KG1 (cell line): ENCODE measurements at regions not wholly inside any gene's neighbourhood (a gene's known extent, or its start where the extent isn't known, plus 50 kb on each side); places are given as distances from the start of the nearest gene placed in this dataset.
A peak's percentile ranks its signal among the peaks of the same experiment; 100 is the strongest.

Experiments used
- DNase-seq: peaks from one replicate; lab custom pipeline; 2025; lab: John Stamatoyannopoulos, UW

DNA sequence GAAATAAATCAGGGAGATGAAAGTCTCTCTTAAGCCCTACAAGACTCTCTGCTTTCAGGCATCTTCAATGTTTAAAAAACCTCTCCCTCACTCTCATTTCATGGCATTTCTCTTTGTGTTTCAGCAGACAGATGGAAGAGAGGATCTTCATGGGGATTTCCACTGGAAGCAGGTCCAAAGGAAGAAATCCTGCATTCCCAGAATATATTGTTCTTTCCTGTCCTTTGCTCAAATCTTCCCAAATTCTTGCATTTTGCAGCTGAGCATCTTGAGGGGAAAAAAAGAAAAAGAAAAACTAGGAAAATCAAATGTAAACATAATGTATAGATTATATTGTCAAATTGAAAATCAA is 382.2 kb downstream of the ENC1 start:
- DNase-seq = no peak

DNA sequence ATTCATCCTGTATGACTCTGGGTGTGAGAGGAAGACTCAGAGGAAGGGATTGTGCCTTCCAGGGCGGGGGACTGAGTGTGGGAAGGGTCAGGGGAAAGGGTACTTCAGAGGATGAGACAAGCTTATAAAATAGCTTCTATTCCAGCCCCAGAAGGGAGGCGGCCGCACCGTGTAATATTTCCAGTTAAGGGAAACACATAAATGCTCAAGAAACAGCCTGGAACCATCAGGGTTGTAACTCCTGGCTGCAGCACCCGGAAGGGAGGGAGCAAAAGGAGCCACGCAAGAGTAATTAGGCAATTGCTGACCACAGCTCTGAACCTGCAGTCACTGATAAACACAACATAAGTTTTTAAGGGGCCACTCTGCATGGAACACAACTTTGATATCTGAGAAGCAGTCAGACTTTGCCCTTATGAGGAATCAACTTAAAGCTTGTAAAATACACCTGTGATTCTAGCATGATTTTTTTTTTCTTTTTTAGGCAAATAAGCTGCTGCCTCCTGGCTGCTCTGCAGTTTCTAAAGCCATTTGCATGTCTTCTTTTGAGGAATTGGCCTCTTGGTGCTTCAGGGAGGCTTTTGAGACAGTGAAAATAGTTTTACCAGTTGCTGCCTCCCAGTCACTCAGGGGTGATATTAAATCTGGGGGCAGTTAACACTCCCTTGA is 382.7 kb downstream of the ENC1 start:
- DNase-seq = no peak

DNA sequence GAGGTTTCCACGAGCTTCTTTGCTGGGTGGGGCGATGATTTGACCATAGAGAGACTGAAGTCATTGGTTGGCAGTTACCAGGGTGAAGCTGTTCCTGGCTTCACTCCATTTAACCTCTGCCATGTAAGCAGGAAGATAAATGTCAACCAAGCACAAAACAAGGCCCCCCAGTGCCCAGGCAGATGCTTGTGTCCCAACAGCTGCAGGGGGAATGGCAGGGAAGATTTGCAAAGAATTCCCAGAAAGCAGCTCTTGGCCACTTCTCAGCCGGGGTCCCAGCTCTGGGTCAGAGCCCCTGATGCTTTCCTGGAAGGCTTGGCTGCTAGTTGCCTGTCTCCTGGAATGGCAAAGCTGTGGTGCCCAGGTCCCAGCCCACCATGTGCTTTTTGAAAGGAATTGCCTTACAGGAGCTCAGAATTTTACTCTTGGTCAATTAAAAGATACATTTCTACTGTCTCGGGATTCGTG is 383.4 kb downstream of the ENC1 start:
- no peak for DNase-seq

DNA sequence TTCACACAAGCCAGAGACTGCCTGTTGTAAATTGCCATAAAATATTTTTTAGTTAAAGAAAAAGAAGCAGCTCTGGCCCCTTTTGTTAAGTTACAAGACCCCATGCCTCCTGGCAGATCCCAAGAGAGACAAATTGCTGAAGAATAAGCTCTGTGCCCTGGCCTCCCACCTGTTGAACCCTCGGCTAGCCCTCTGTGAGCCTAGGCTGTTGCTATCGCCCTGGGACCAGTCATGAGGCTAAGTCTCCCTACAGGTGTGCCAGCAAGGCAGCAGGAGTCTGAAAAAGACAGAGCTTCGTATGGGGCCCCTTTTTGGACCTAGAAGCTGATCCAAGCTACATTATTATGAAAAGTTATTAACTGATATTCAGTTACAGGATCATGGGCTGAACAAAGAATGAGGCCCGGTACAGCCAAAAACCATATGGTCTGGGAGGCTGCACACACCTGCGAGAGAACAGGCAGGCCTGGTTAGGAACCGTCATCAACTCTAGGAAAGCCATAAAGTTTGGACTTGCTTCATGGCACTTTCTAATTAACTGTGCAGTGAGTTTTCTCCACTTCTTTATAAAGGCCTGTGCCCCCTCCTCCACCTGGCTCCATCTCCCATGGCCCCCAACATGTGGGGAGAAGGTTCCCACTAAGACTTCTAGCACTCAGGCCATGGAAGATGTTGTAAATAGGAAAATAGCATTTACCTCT is 384.7 kb downstream of the ENC1 start:
- DNase-seq = no peak

DNA sequence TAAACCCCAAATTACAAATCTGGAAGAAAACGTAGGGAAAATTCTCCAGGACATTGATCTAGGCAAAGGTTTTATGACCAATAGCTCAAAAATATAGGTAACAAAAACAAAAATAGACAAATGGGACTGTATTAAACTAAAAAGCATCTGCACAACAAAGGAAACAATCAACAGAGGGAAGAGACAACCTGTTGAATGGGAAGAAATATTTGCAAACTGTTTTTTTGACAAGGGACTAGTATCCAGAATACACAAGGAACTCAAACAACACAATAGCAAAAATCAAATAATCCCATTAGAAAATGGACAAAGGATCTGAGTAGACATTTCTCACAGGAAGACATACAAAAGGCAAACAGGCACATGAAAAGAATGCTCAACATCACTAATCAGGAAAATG is 386.3 kb downstream of the ENC1 start:
- DNase-seq = no peak

DNA sequence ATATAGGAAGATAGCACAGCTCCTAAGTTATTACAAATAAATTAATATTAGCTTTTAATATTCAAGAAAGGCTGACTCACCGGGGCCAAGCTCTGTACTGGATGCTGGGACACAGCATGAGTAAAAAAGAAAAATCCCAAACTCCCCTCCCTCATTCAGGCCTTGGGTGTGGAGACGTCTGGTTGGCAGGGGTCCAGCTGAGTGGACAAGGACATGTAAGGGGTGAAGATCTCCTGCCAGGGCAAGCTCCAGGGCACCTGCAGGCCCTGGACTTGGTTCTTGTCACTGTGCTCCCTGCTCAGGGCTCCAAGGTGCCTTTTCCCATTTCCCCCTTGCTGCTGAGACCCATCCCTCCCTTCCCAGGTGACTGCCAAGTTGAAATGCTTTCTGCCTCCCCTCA is 388.5 kb downstream of the ENC1 start:
- no peak for DNase-seq

DNA sequence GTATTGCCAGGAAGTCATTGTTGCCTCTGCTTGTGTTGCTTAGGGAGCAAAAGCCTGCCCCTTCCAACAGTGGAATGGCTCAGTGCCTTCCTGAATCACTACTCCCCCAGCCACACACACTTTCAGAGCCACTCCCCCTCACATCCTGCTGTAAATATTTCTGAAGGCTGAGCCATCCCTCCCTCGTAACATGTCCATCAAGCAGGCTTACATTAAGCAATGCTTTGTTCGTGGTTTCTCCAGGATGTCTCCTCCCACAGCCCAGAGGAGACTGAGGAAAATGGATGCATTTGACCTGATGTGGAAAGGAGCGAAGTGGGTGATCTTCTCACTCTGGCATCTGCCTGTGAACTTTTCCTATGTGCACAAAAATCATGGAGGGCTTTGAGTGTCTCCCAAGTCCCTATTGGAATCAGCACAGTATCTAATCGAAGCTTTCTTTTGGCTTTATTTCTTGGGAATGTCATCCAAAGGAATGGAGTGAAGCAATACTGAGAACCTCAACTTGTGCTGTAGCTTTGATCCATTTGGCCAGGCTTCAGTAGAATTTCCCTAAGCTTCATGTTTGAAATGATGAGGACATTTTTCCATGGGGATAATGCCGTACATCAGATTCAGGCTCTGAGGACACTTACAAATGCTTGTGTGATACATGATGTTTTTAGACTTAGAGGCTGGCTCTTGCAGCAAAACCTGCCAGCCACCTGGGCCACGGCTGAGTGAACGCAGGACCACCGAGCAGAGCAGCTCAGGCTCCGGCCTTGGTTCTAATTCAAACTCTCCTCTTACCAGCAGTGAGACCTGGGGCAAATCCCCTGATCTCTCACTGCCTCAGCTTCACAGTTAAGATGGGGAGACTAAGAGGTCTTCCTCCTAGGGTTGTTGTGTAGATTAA is 389.1 kb downstream of the ENC1 start:
- peak; percentile 62 for DNase-seq

DNA sequence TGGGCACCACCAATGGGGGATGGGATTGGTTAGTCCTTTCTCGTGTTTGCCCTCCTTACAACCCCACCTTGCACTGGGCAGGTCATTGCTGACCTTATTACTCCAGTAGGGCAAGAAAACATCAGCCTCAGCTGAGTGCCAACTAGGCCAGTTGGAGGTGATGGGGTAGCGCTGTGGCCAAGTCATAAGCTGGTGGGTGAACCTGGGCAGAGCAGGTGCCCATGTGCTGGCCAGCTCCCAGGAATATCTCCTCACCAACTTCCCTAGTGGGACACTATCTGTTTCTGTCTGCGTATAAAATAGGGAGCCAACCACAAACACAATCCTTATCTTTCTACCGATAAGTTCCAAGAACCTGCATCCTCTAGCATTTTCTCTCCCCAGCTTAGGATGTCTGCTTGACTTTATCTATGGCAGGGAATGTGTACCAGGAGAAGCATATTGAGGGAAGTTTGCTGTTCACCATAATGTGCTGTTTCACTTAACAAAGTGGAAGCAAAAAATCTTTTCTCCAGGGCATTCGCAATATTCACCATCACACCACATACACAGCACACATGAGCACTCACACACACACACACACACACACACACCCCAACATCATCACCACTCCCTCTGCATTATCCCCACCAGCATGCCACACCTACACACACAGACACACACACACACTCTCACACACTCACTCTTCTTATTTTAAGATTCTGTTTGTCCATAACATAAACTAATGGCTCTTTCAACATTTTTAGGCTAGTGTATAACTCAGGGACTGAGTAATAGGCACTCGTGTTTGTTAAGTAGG is 390.0 kb downstream of the ENC1 start:
- DNase-seq = peak; percentile 62

DNA sequence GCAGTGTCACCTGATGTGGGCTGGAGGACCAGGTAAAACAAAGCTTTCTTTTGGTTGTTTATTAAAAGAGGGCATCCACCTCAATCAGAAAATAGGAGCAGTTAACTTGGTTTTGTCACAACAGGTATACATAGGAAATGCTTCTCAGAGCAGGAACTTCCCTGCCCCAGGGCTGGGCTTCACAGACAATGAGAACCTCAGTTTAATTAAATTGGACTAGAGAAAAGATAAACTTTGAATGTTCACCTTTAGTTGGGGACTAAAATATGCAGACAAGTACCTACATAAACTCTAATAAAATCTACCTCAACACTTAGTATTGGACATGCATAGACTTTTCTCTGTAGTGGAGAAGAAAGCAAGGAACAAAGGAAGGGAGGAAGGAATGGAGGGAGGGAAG is 392.0 kb downstream of the ENC1 start:
- no peak for DNase-seq

DNA sequence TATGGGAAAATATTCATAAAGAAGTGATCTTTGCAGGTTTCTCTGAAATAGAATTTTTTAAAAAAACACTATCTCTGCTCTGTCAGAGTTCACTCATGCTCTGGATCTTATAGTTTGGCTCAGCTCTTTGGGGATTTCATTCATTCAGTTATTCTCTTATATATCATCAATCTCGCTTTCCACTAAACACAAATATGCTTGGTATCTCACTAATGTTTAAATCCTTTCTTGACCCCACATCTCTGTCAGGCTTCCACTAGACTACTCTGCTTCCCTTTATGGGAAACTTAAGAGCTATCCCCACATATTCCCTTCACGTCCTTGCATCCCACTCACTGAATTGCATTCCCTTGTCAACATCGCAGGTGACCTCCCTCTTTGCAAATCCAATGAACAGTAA is 396.1 kb downstream of the ENC1 start:
- no peak for DNase-seq

DNA sequence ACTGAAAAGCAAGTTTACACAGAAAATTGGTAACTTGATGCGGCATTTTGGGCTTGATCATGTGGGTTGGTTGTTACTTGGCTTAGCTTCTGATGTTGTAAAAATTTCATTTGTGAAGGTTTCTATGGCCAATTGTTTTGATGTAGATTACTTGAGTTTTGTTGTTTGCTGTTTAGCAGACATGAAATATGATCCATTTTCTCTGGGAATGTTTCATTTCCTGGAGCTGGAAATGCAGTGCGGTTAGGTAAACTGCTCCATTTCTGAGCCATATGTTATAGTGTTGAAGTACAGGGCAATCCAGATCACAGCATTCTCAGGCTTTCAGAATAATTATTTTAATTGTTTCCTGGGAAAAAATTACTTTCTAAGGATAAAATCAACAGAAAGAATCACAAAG is 396.9 kb downstream of the ENC1 start:
- DNase-seq = no peak

DNA sequence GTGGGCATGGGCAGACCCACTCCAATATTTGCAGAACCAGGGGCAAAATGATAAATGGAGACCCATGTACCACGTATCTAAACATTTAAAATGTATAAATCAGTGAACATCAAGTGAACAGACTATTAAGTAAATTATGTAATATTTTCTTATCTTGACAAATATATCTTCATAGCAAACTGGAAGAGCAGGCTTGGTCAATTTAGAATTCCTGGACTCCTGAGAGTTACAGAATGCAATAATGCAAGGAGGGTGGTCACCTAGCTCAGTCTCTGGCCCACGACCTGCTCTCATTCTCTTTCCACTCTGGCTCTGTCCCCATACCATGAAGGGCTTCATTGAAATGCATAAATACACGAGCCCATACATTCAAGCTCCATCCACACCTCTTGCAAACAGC is 398.0 kb downstream of the ENC1 start:
- no peak for DNase-seq

DNA sequence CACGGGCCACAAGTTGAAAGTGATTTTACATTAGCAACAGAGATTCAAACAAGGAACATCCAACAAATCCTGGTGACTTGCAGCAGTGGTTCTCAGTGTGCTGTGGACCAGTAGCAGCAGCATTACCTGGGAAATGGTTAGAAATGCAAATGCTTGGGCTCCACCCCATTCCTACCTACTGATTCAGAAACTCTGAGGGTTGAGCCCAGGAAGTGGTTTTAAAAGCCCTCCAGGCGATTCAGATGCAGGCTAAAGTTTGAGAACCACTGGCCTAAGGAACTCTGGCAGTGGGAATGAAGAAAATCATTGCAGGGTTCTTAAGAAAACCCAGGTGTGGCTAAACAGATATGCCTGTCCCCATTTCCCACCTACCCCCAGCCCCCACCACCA is 398.8 kb downstream of the ENC1 start:
- DNase-seq = no peak

DNA sequence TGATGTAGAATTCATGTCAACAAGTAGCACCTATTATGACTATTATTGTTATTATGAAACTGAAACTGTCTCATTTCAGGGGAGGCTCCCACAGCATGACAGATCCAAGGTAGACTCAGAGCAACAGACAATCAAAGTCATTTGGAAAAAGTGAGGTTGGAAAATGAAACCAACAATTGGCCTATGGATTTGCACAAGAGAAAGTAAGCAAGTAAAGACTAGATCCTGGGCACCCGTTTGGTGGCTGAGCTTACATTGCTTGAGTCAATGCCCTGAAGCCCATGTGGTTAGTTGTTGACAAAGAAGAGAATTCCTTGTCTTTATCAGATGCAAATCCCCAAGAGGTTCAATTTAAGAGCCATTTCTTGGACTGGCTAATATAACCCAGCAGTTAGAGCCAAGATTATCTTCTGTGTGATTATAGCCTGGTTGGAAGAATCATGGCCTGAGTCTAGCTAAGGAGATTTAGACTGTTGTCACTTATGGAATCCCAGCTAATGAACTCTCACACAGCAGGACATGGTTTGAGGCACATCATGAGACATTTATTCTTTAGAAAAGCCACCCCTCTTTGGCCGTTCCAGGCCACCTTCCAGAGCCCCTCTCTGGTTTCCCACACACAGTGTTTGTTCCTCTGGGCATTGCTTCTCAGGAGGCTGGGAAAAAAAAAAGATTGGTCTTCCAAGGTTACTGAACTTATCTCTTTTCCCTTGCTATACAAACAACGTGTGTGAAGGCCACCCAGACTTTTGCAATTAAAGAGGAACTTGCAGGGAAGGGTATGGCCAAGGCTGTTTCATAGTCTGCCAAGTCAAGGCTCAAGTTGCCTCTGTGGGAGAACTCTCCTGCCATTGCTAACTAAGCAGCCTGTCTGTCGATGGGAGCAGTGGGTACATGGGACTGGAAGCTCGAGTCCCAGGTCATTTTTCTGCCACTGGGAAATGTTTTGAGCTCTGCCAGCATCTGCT is 399.5 kb downstream of the ENC1 start:
- DNase-seq = peak; percentile 20

DNA sequence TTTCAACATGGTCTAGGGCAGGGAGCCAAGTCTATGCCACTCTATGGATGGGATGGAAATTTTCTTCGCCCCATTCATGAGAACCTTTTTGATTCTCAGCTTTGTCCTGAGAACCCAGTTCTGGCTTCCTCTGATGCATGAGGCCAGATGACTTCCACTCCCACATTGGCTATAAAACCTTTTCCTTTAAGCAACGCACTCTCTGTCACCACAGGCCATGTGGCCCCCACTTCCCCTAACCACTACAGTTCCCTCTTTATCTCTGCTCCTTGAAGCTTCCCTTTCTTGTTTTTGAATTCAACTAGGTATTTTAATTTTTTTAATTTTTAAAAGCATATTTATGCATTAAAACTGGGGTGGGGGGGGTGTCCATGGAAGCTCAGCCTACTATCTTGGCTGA is 401.3 kb downstream of the ENC1 start:
- peak; percentile 66 for DNase-seq

DNA sequence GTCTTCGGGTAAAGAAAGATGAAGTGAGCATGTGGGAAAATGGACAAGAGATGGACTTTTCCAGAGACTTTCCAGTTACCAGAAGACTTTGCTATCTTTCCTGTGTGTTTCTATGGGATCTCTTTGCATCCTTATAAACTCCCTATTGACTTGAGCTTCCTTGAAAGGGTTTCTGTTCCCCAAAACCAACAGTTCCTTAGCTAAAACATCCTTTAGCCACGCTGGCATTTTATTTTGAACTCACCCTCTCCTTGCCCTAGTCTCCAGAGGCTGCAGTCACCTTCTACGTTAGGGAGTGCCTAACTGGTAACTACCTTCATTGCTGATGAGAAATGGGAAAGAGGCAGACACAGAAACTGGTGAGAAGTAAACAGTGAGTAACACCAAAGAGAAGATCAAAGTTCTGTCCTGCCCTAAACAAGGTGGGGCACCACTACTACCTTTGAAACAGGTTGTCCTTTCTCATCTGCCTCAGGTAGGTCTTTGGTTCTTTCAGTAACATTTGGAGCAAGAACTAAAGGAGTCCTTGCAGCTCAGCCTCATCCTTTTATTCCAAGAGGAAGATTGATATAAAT is 402.9 kb downstream of the ENC1 start:
- no peak for DNase-seq

DNA sequence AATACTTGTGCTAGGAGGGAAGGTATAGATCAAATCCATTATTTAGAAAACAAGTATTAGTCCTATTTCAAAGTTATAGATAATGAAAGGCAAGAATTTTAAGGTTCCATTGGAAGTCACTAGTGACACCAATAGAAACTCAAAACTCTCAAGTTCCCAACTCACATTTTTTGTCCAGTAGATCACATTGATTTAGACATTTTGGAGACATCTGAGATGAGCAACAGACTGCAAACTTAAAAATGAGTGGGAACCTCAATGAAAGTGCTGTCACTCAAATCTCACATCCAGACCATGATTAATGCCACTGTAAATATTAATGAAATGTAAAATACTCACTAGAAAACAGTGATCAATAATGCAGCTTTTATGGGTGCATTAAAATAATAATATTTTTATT is 405.0 kb downstream of the ENC1 start:
- no peak for DNase-seq

DNA sequence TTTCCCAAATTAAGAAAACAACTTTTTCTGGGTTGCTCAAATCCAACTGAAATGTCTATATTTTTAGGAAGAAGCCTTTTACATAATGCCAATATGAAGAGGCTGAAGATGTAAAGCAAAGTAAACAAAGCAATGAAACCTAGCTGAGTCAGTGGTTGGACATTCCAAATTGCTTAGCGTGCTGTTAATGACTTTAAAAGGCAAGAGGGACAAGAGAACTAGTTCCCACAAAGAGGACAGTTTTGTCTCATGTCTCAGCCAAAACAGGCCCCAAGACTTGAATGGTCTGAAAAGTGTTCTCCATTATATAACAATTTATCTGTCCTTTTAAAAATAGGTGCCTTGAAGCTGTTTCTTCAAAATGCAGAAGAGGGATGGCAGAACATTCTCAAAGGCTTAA is 407.0 kb downstream of the ENC1 start:
- DNase-seq = no peak

DNA sequence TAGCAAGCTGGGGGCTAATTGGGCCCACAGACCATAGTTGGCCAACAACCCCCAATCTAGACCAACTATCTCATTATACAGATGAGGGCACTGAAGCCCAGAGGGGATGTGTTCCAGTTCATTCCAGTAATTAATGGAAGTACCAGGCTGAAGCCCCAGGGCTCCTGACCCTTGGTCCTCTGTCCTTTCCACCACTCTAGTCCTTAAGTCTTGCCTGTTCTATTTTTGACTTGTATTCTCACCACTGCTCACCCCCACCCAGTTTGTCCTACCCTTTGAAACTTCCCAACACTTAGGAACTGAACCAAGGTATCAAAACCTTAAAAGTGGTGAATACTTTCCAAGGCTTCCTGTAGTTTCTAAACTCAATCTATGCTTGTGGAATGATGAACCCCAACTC is 407.4 kb downstream of the ENC1 start:
- DNase-seq = no peak

DNA sequence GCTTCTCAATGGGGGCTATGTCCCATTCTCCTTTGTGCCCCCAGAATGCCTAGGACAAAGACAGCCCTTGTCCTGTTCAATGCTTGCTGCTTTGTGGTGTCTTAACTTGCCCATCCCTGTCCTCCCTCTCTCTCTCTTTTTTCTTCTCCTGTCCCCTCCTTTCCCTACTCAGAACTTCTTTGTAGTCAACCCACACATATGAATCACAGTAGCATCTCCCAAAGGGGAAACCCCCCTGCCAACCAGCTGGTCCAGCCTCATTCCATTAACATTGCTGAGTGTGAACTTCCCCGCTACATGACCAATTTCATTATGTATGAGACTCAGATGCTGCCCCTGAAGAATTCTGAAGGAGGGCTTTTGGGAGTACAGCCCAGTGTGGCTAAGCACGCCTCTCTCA is 408.3 kb downstream of the ENC1 start:
- DNase-seq = no peak

DNA sequence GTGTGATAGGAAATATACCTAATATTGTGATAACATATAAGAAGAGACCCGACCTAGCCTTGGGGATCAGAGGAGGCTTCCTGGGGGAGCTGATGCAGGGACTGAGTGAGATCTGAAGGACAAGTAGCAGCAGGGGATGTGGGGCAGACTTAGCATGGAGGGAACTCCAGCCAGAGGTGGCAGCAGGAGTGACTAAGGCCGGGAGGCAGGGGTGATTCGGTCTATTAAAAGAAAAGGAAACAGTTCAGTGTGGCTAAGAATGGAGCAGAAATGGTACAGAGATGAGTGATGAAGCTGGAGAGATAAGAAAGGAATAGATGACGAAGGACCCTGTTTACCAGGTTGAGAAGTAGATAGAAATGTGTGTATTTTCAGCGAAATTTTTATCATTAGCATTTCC is 408.8 kb downstream of the ENC1 start:
- no peak for DNase-seq
